Activated CD8-positive, alpha-beta memory T cell treated with anti-CD3 and anti-CD28 coated beads, Interleukin-2, amount 50 U/mL, for 4 hours (primary cell): ENCODE measurements at regions not wholly inside any gene's neighbourhood (a gene's known extent, or its start where the extent isn't known, plus 50 kb on each side); places are given as distances from the start of the nearest gene placed in this dataset.
"Not testable (repeated sequence)": the region's sequence is repeated elsewhere in the genome, so short reads cannot be mapped to it uniquely, and the experiment has no call there.

Experiments used
- DNase-seq: peaks from one replicate; pipeline ENCODE4 v3.0.0-alpha.2; 2020

GRCh38 chr7:130849604-130850003 lies 115.6 kb upstream of the KLF14 start:
- DNase-seq: no peak

GRCh38 chr7:130850956-130851355 lies 116.9 kb upstream of the KLF14 start:
- DNase-seq: no peak

GRCh38 chr7:130852867-130853266 lies 118.9 kb upstream of the KLF14 start:
- no peak for DNase-seq

GRCh38 chr7:130853503-130854279 lies 119.7 kb upstream of the KLF14 start:
- DNase-seq: no peak

- DNase-seq: no peak
Observed at GRCh38 chr7:130854481-130854880, 120.5 kb upstream of the KLF14 start.

- DNase-seq: no peak
Observed at GRCh38 chr7:130856866-130857265, 122.9 kb upstream of the KLF14 start.

GRCh38 chr7:130860832-130861231 lies 126.8 kb upstream of the KLF14 start:
- DNase-seq: not testable (repeated sequence)

- DNase-seq: no peak
Observed at GRCh38 chr7:130865408-130866236, 131.6 kb upstream of the KLF14 start.

GRCh38 chr7:130867039-130867438 lies 133.0 kb upstream of the KLF14 start:
- no peak for DNase-seq

- DNase-seq: no peak
Observed at GRCh38 chr7:130867581-130868136, 133.7 kb upstream of the KLF14 start.

GRCh38 chr7:130868139-130868538 lies 134.1 kb upstream of the KLF14 start:
- no peak for DNase-seq

GRCh38 chr7:130869918-130870317 lies 135.9 kb upstream of the KLF14 start:
- DNase-seq: no peak

- no peak for DNase-seq
Observed at GRCh38 chr7:130872341-130872740, 138.3 kb upstream of the KLF14 start.

GRCh38 chr7:130872756-130873448 lies 138.9 kb upstream of the KLF14 start:
- DNase-seq: no peak

GRCh38 chr7:130874071-130874915 lies 140.3 kb upstream of the KLF14 start:
- no peak for DNase-seq

- DNase-seq: peak; percentile 46
Observed at GRCh38 chr7:130875265-130875741, 141.3 kb upstream of the KLF14 start.

GRCh38 chr7:130875901-130876300 lies 141.9 kb upstream of the KLF14 start:
- DNase-seq: no peak

GRCh38 chr7:130877236-130877990 lies 143.4 kb upstream of the KLF14 start:
- DNase-seq: no peak

- no peak for DNase-seq
Observed at GRCh38 chr7:130877991-130878305, 143.9 kb upstream of the KLF14 start.

- DNase-seq: no peak
Observed at GRCh38 chr7:130878785-130879184, 144.8 kb upstream of the KLF14 start.

GRCh38 chr7:130879191-130879590 lies 145.2 kb upstream of the KLF14 start:
- no peak for DNase-seq

GRCh38 chr7:130880668-130881067 lies 146.7 kb upstream of the KLF14 start:
- DNase-seq: no peak
